ENCODE measurements at regions not wholly inside any gene's neighbourhood (a gene's known extent, or its start where the extent isn't known, plus 50 kb on each side); places are given as distances from the start of the nearest gene placed in this dataset.

- ChIA-PET POLR2A (no interaction called here), CTCF (no interaction called here)
- DNase-seq (ENCODE audit: low read depth, low spot score), result no peak
- no peak overlapping the region for H3K4me3 ChIP-seq (ENCODE audit: low read depth, low read length)
- TF ChIP-seq CTCF (IDR thresholded peaks at IDR 0.05; ENCODE audit: insufficient read depth, low read length, missing control alignments), result no peak
These were observed 132.6 kb downstream of the DIPK2A start for GRCh38 chr3:144104186-144104585.

GRCh38 chr3:144104679-144105078 is 133.1 kb downstream of the DIPK2A start:
- TF ChIP-seq CTCF (IDR thresholded peaks at IDR 0.05; ENCODE audit: insufficient read depth, low read length, missing control alignments), result no peak
- no peak overlapping the region for H3K4me3 ChIP-seq (ENCODE audit: low read depth, low read length)
- CTCF ChIA-PET, result no interaction called here
- DNase-seq (ENCODE audit: low read depth, low spot score), result no peak
- POLR2A ChIA-PET, result no interaction called here

GRCh38 chr3:144105542-144105941 is 133.9 kb downstream of the DIPK2A start:
- CTCF ChIA-PET, result interaction anchor here (1.2 kb wide), 1 partner anchor 10 kb away, joined by 3 read pairs; no protein-coding TSS in a partner anchor
- POLR2A ChIA-PET, result no interaction called here
- DNase-seq (ENCODE audit: low read depth, low spot score), result no peak

GRCh38 chr3:144106970-144107369 is 135.3 kb downstream of the DIPK2A start:
- CTCF ChIA-PET, result no interaction called here
- POLR2A ChIA-PET, result no interaction called here
- DNase-seq (ENCODE audit: low read depth, low spot score), result no peak
- TF ChIP-seq CTCF (IDR thresholded peaks at IDR 0.05; ENCODE audit: insufficient read depth, low read length, missing control alignments), result no peak
- H3K4me3 ChIP-seq (ENCODE audit: low read depth, low read length), result no peak overlapping the region

More at GRCh38 chr3:144105542-144105941, 133.9 kb downstream of the DIPK2A start:
- no peak for TF ChIP-seq CTCF (IDR thresholded peaks at IDR 0.05; ENCODE audit: insufficient read depth, low read length, missing control alignments)
- no peak overlapping the region for H3K4me3 ChIP-seq (ENCODE audit: low read depth, low read length)

GRCh38 chr3:144107923-144108322 is 136.3 kb downstream of the DIPK2A start:
- TF ChIP-seq CTCF (IDR thresholded peaks at IDR 0.05; ENCODE audit: insufficient read depth, low read length, missing control alignments), result no peak
- DNase-seq (ENCODE audit: low read depth, low spot score), result no peak
- ChIA-PET POLR2A (no interaction called here), CTCF (no interaction called here)
- H3K4me3 ChIP-seq (ENCODE audit: low read depth, low read length), result no peak overlapping the region

GRCh38 chr3:144109944-144110343 is 138.3 kb downstream of the DIPK2A start:
- POLR2A ChIA-PET, result no interaction called here
- CTCF ChIA-PET, result interaction anchor here (0.7 kb wide), 1 partner anchor 178 kb away, joined by 3 read pairs; no protein-coding TSS in a partner anchor
- no peak for TF ChIP-seq CTCF (IDR thresholded peaks at IDR 0.05; ENCODE audit: insufficient read depth, low read length, missing control alignments)
- H3K4me3 ChIP-seq (ENCODE audit: low read depth, low read length), result no peak overlapping the region
- DNase-seq (ENCODE audit: low read depth, low spot score), result no peak

Measured in AG04449 (cell line).